Lower leg skin (tissue), 4 donors: ENCODE measurements at regions not wholly inside any gene's neighbourhood (a gene's known extent, or its start where the extent isn't known, plus 50 kb on each side); places are given as distances from the start of the nearest gene placed in this dataset.

Experiments used
- DNase-seq, 2 donors: peaks; one replicate each; pipeline ENCODE4 v3.0.0-alpha.2; 2019; ENCODE audit warnings: low spot score in 2 of 2
- H3K4me3 ChIP-seq: fragments of 200-600 bp; sonication (generic); 2 replicates; pipeline ENCODE4 v1.5.1; 2017; ENCODE audit warnings: mild to moderate bottlenecking, low read depth; ENCODE audit not compliant: poor library complexity, severe bottlenecking
- POLR2A ChIP-seq, 2 donors: fragments of 450-650 bp; IDR thresholded peaks; one replicate each; pipeline ENCODE4 v1.6.1; 2016 to 2017; ENCODE audit warnings: antibody characterized with exemption in 2 of 2, mild to moderate bottlenecking in 1 of 2, moderate library complexity in 1 of 2
- WGBS, 2 donors: methylation state at CpG; one replicate each; pipeline ENCODE4 v1.1.5; 2018; 5-methylcytosine and 5-hydroxymethylcytosine counted together
- intact Hi-C: fragments of 100-400 bp; cut with DNase I; formaldehyde crosslinking; loops from one replicate; pipeline ENCODE4 v1.15.0; 2023; ENCODE audit warnings: low total_unique reads
- TF ChIP-seq, protein P1 (sequence below), 3 donors: fragments of 450-650 bp; IDR thresholded peaks; one replicate each; pipeline ENCODE4 v1.5.1; 2016; ENCODE audit warnings: antibody characterized with exemption in 3 of 3, mild to moderate bottlenecking in 3 of 3, moderate library complexity in 2 of 3

GRCh38 chr6:90413867-90414266, 117.2 kb upstream of the BACH2 start:
- intact Hi-C loops: no loop called here
- DNase-seq: no peak
- H3K4me3 ChIP-seq: no peak overlapping the region
- 5 to 6% methylated on average over 8 of the region's 8 CpGs for WGBS, 2 donors
- TF ChIP-seq POLR2A (IDR thresholded peaks at IDR 0.05): no peak
- TF ChIP-seq, protein P1, sequence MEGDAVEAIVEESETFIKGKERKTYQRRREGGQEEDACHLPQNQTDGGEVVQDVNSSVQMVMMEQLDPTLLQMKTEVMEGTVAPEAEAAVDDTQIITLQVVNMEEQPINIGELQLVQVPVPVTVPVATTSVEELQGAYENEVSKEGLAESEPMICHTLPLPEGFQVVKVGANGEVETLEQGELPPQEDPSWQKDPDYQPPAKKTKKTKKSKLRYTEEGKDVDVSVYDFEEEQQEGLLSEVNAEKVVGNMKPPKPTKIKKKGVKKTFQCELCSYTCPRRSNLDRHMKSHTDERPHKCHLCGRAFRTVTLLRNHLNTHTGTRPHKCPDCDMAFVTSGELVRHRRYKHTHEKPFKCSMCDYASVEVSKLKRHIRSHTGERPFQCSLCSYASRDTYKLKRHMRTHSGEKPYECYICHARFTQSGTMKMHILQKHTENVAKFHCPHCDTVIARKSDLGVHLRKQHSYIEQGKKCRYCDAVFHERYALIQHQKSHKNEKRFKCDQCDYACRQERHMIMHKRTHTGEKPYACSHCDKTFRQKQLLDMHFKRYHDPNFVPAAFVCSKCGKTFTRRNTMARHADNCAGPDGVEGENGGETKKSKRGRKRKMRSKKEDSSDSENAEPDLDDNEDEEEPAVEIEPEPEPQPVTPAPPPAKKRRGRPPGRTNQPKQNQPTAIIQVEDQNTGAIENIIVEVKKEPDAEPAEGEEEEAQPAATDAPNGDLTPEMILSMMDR (IDR thresholded peaks at IDR 0.05): no peak

DNA sequence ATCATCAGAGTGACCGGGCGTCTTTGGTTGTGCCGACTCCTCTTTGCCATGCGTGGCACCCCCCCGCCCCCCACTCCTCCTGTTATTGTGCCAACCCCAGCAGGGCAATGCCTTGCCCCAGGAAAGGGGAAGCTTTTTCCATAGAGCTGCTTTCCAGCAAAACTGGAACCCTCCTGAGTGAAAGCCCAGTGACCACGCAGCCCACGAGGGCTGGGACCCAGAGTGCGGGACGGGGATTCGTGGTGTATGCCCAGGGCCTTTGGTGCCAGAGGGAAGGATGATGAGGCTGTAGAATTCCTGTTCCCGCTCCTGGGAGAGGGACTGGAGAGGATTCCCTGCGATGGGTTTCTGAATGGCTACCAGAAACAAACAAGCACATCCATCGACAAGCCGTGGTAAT, 116.8 kb upstream of the BACH2 start:
- intact Hi-C loops: no loop called here
- 49 to 54% methylated on average over 14 of the region's 14 CpGs for WGBS, 2 donors
- no peak overlapping the region for H3K4me3 ChIP-seq
- no peak for TF ChIP-seq POLR2A (IDR thresholded peaks at IDR 0.05)
- TF ChIP-seq, protein P1 (IDR thresholded peaks at IDR 0.05): no peak
- no peak for DNase-seq

DNA sequence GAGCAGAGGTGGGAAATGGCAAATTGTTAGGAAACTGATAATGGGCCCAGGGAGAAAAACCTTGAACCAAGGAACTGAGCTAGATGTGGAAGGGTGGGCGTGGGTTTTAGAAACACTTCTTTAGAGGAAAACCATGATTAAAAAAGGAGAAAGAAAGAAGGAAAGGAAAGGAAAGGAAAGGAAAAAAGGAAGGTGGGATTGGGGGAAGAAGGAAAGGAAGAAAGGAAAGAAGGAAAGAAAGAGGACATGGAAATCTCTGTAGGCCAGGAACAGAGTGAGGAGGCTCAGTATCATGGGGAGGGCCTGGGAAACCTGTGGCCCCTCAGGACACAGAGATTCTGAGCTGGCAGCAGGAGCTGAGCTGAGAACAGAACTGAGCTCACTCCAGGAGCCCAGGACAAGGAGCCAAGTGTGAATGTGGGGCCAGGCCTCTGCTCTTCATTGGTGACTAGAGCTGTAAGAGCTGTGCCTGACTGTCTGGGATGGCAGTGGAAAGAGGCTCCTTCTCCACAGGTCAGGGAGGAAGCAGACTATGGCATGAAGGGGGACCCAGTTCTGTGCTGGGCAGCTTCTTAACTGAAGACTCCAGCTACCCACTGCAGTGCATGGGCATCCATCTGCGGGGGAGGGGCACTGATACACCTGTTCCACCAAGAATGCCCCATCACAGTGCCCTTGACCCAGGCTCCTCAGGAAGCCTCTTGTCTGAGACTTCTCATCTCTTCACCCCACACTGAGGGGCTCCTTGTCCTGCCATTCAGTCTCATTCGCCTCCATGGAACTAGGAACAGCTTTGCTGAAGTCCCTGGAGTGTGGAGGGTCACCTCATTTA, 116.1 kb upstream of the BACH2 start:
- intact Hi-C loops: no loop called here
- no peak overlapping the region for H3K4me3 ChIP-seq
- TF ChIP-seq POLR2A (IDR thresholded peaks at IDR 0.05): no peak
- TF ChIP-seq, protein P1 (IDR thresholded peaks at IDR 0.05): no peak
- DNase-seq: no peak
- WGBS, 2 donors: 75 to 77% methylated on average over 3 of the region's 3 CpGs

- DNase-seq: no peak
- TF ChIP-seq POLR2A (IDR thresholded peaks at IDR 0.05): no peak
- TF ChIP-seq, protein P1 (IDR thresholded peaks at IDR 0.05): no peak
- H3K4me3 ChIP-seq: no peak overlapping the region
- intact Hi-C loops: no loop called here
- 46 to 77% methylated on average over 7 of the region's 7 CpGs for WGBS, 2 donors
Observed at GRCh38 chr6:90411292-90411781, 114.7 kb upstream of the BACH2 start.

- no peak for DNase-seq
- no peak overlapping the region for H3K4me3 ChIP-seq
- WGBS, 2 donors: 76 to 92% methylated on average over 1 of the region's 1 CpG
- intact Hi-C loops: no loop called here
- TF ChIP-seq, protein P1 (IDR thresholded peaks at IDR 0.05): no peak
- TF ChIP-seq POLR2A (IDR thresholded peaks at IDR 0.05): no peak
Observed at GRCh38 chr6:90409700-90410099, 113.1 kb upstream of the BACH2 start.
